HepG2 (cell line): ENCODE measurements at regions not wholly inside any gene's neighbourhood (a gene's known extent, or its start where the extent isn't known, plus 50 kb on each side); places are given as distances from the start of the nearest gene placed in this dataset.

ENCODE experiments used
- ATAC-seq: fragments of 200-7000 bp; cut with Tn5 transposase; 3 replicates; pipeline ENCODE4 v1.9.1; 2020; ENCODE audit warnings: mild to moderate bottlenecking, moderate library complexity
- BruUV-seq: library from RNA; stranded (reverse); fragments of 400-500 nt; replicated peaks from 2 replicates; lab custom pipeline; 2021; lab: Mats Ljungman, UMichigan
- CTCF ChIA-PET: fragments of 300-600 bp; formaldehyde crosslinking; extraction: SDS; loops from one replicate; lab custom pipeline; 2021; ENCODE audit warnings: low total read pairs, inconsistent platforms, low intra/inter-chr PET ratio; lab: Yijun Ruan, JAX
- POLR2A ChIA-PET: fragments of 350-600 bp; sonication (Branson Sonifier 250); formaldehyde crosslinking; loops from one replicate; lab custom pipeline; 2020; ENCODE audit warnings: antibody characterized with exemption, inconsistent platforms; lab: Yijun Ruan, JAX
- DNase-seq: peaks from one replicate; pipeline ENCODE4 v3.0.0-alpha.2; 2015; ENCODE audit warnings: low spot score
- FAIRE-seq: peaks from 3 replicates; lab custom pipeline; 2011; peaks lifted over from hg19 to GRCh38; lab: Jason Lieb, UNC
- H2AFZ ChIP-seq: one replicate; pipeline ENCODE4 v1.6.1; 2011; ENCODE audit warnings: low read length, inconsistent platforms
- H3K27ac ChIP-seq: fragments of 300-600 bp; 3 replicates; pipeline ENCODE4 v1.8.0; 2011; ENCODE audit warnings: mixed run types, mild to moderate bottlenecking, mixed read lengths, low read length, inconsistent platforms; ENCODE audit not compliant: insufficient read depth; ENCODE audit errors: extremely low read length
- H3K27me3 ChIP-seq, 2 experiments: fragments of 200-600 bp in 1 of 2; 2 replicates in 1 of 2; 3 replicates in 1 of 2; pipeline versions ENCODE4 v1.6.0 to v1.8.0; 2011; ENCODE audit warnings: low read length in 2 of 2, mild to moderate bottlenecking in 2 of 2, moderate library complexity in 2 of 2, inconsistent platforms in 1 of 2; ENCODE audit not compliant: insufficient read depth in 2 of 2, control insufficient read depth in 1 of 2
- H3K36me3 ChIP-seq, 2 experiments: fragments of 200-600 bp in 1 of 2; replicated peaks in 1 of 2; 2 replicates in 1 of 2; 3 replicates in 1 of 2; pipeline versions ENCODE4 v1.5.1 to v1.8.0; 2011; ENCODE audit warnings: low read length in 2 of 2, inconsistent platforms in 1 of 2; ENCODE audit not compliant: insufficient read depth in 2 of 2, control insufficient read depth in 1 of 2
- H3K4me1 ChIP-seq: 2 replicates; pipeline ENCODE4 v1.5.1; 2012; ENCODE audit warnings: low read length, inconsistent platforms; ENCODE audit not compliant: insufficient read depth
- H3K4me2 ChIP-seq: 2 replicates; pipeline ENCODE4 v1.6.0; 2011; ENCODE audit warnings: low read depth, low read length, inconsistent platforms
- H3K4me3 ChIP-seq, 3 experiments: fragments of 200-600 bp in 1 of 3; sonication (generic), shearing (Covaris generic) in 1 of 3; replicated peaks in 1 of 3; 2 replicates each; pipeline ENCODE4 v1.5.1; 2011 to 2016; ENCODE audit warnings: low read length in 3 of 3, inconsistent platforms in 2 of 3, low read depth in 2 of 3, mild to moderate bottlenecking in 2 of 3, control low read depth in 1 of 3, mixed read lengths in 1 of 3; ENCODE audit not compliant: insufficient read depth in 1 of 3
- H3K79me2 ChIP-seq: one replicate; pipeline ENCODE4 v1.6.1; 2011; ENCODE audit warnings: low read length, inconsistent platforms; ENCODE audit not compliant: insufficient read depth
- H3K9ac ChIP-seq: 2 replicates; pipeline ENCODE4 v1.6.0; 2011; ENCODE audit warnings: mild to moderate bottlenecking, low read depth, low read length, inconsistent platforms; ENCODE audit not compliant: insufficient read depth
- H3K9me3 ChIP-seq: 2 replicates; pipeline ENCODE4 v1.5.1; 2012; ENCODE audit warnings: mild to moderate bottlenecking, low read length
- H4K20me1 ChIP-seq: 2 replicates; pipeline ENCODE4 v1.6.0; 2011; ENCODE audit warnings: inconsistent platforms, mild to moderate bottlenecking, low read length, moderate library complexity; ENCODE audit not compliant: insufficient read depth
- CC2D1A ChIP-seq: sonication (generic); formaldehyde crosslinking; IDR thresholded peaks from 2 replicates; pipeline ENCODE4 v1.8.1; 2023; ENCODE audit warnings: mild to moderate bottlenecking, missing genetic modification reagents
- HNF4G ChIP-seq, 2 experiments: sonication (generic) in 1 of 2; formaldehyde crosslinking in 1 of 2; IDR thresholded peaks; 2 replicates each; pipeline versions ENCODE4 v1.4.0 to v1.6.1; 2011 to 2020; ENCODE audit warnings: borderline replicate concordance in 2 of 2, low read depth in 2 of 2, mild to moderate bottlenecking in 2 of 2, low read length in 1 of 2, missing genetic modification reagents in 1 of 2, moderate library complexity in 1 of 2
- HNRNPLL ChIP-seq: fragments of 200-400 bp; formaldehyde crosslinking; IDR thresholded peaks from 2 replicates; pipeline ENCODE4 v1.6.1; 2017; ENCODE audit warnings: mild to moderate bottlenecking, low read depth, low read length; ENCODE audit not compliant: poor library complexity, severe bottlenecking
- MAFF ChIP-seq: IDR thresholded peaks from 2 replicates; pipeline ENCODE4 v1.6.1; 2011; ENCODE audit warnings: low read depth, low read length, improper control_type of control experiment
- MAFK ChIP-seq, 2 experiments: IDR thresholded peaks in 1 of 2; conservative IDR thresholded peaks in 1 of 2; 2 replicates each; pipeline ENCODE4 v1.6.1; 2011; ENCODE audit warnings: improper control_type of control experiment in 2 of 2, low read length in 2 of 2
- MAX ChIP-seq: IDR thresholded peaks from 2 replicates; pipeline ENCODE4 v1.6.1; 2012; ENCODE audit warnings: inconsistent platforms
- UBTF ChIP-seq: sonication (generic); formaldehyde crosslinking; IDR thresholded peaks from 2 replicates; pipeline ENCODE4 v1.4.0; 2020; ENCODE audit warnings: mild to moderate bottlenecking, missing genetic modification reagents
- ZNF24 ChIP-seq: fragments of 450-650 bp; IDR thresholded peaks from 2 replicates; pipeline ENCODE4 v1.6.1; 2017; ENCODE audit warnings: antibody characterized with exemption, mild to moderate bottlenecking
- ZNF589 ChIP-seq: sonication (generic); formaldehyde crosslinking; conservative IDR thresholded peaks from 2 replicates; pipeline ENCODE4 v1.8.0; 2022; ENCODE audit warnings: mild to moderate bottlenecking, moderate library complexity, missing genetic modification reagents
- ZNF772 ChIP-seq: sonication (generic); formaldehyde crosslinking; IDR thresholded peaks from 2 replicates; pipeline ENCODE4 v1.5.0; 2020; ENCODE audit warnings: mild to moderate bottlenecking, missing genetic modification reagents
- ZNF83 ChIP-seq: sonication (generic); formaldehyde crosslinking; IDR thresholded peaks from 2 replicates; pipeline ENCODE4 v1.4.0; 2020; ENCODE audit warnings: missing genetic modification reagents, mild to moderate bottlenecking, borderline replicate concordance
- ZNF841 ChIP-seq: sonication (generic); formaldehyde crosslinking; IDR thresholded peaks from 2 replicates; pipeline ENCODE4 v1.8.1; 2023; ENCODE audit warnings: missing genetic modification reagents, borderline replicate concordance
- ZSCAN30 ChIP-seq: sonication (generic); formaldehyde crosslinking; IDR thresholded peaks from 2 replicates; pipeline ENCODE4 v1.5.0; 2020; ENCODE audit warnings: mild to moderate bottlenecking, missing genetic modification reagents
- WGBS: methylation state at CpG from one replicate; pipeline ENCODE4 v1.1.6; 2017; ENCODE audit warnings: low lambda C conversion rate; 5-methylcytosine and 5-hydroxymethylcytosine counted together
- in situ Hi-C: cut with HindIII; loops from 2 replicates; pipeline ENCODE4 v1.10.0; 2017; ENCODE audit warnings: low pct_unique_long_range_greater_than_20kb; ENCODE audit not compliant: extremely low pct_ligation_motif_present
- intact Hi-C: fragments of 100-400 bp; cut with micrococcal nuclease; formaldehyde crosslinking; loops from one replicate; pipeline ENCODE4 v1.10.0; 2022; ENCODE audit not compliant: unreplicated experiment
- TF ChIP-seq, protein P1 (sequence below): sonication (generic); formaldehyde crosslinking; IDR thresholded peaks from 2 replicates; pipeline ENCODE4 v1.4.0; 2020; ENCODE audit warnings: missing genetic modification reagents, borderline replicate concordance

DNA sequence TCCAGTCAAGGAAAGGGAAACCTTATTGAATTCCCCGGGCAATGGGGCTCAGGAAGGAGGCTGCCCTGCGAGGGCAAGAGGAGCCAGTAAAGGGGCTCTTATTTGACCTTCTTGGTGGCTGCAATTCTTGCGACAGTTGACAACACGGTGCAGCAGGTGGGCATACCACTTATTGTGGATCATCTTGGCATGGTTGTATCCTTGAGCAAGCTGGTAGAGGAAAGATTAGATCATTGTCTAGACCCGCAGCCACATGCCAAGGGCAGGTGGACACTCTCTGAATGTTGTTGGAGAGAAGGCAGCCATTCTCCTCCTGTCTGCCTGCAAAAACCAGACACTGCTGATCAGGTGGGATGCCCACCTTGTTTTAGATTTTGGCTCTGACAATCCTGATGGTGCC is 170.2 kb upstream of the CHST9 start (continued):
- no peak for TF ChIP-seq UBTF (CRISPR knock-in tag)
- TF ChIP-seq MAX = no peak
- no peak for TF ChIP-seq ZNF24
- TF ChIP-seq ZNF841 (CRISPR knock-in tag) = no peak
- TF ChIP-seq ZNF772 (CRISPR knock-in tag) = no peak

DNA sequence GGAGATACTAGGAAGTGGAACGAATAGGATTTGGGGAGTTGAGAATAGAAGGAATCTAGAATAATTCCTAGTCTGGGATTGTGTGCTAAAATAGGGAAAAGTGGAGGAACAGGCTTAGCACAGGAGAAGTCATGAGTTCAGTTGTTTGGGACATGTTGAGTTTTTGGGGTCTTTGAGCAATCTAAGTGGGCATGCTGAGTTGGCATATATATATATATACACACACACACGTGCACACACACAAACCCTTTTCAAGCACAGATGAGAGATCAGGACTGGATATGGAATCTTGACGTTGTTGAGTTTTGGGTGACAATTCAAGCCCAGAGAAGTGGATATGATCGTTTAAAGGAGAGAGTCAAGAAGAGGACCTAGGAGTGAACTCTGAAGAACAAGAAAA is 168.2 kb upstream of the CHST9 start:
- no peaks in the 10 kb centered on the region for H4K20me1 ChIP-seq
- no peak overlapping the region for H3K4me2 ChIP-seq
- DNase-seq (no peak), ATAC-seq (no peak), FAIRE-seq (no peak)
- no peak overlapping the region for H2AFZ ChIP-seq
- intact Hi-C loops = no loop called here
- ChIA-PET CTCF (no interaction called here), POLR2A (no interaction called here)
- no TSS peak for BruUV-seq
- no peaks in the 10 kb centered on the region for H3K9me3 ChIP-seq
- in situ Hi-C loops = no loop called here
- H3K79me2 ChIP-seq = no peaks in the 10 kb centered on the region
- WGBS = 3% methylated on average over 4 of the region's 4 CpGs
- no peaks in the 10 kb centered on the region for H3K4me1 ChIP-seq
- no peak overlapping the region for H3K9ac ChIP-seq
- H3K27me3 ChIP-seq = no peaks in the 10 kb centered on the region
- no peak overlapping the region for H3K27ac ChIP-seq
- no peaks in the 10 kb centered on the region for H3K36me3 ChIP-seq
- no peak overlapping the region for H3K4me3 ChIP-seq
- TF ChIP-seq ZSCAN30 (CRISPR knock-in tag) = no peak
- TF ChIP-seq ZNF83 = no peak
- TF ChIP-seq HNRNPLL = no peak
- TF ChIP-seq, protein P1, sequence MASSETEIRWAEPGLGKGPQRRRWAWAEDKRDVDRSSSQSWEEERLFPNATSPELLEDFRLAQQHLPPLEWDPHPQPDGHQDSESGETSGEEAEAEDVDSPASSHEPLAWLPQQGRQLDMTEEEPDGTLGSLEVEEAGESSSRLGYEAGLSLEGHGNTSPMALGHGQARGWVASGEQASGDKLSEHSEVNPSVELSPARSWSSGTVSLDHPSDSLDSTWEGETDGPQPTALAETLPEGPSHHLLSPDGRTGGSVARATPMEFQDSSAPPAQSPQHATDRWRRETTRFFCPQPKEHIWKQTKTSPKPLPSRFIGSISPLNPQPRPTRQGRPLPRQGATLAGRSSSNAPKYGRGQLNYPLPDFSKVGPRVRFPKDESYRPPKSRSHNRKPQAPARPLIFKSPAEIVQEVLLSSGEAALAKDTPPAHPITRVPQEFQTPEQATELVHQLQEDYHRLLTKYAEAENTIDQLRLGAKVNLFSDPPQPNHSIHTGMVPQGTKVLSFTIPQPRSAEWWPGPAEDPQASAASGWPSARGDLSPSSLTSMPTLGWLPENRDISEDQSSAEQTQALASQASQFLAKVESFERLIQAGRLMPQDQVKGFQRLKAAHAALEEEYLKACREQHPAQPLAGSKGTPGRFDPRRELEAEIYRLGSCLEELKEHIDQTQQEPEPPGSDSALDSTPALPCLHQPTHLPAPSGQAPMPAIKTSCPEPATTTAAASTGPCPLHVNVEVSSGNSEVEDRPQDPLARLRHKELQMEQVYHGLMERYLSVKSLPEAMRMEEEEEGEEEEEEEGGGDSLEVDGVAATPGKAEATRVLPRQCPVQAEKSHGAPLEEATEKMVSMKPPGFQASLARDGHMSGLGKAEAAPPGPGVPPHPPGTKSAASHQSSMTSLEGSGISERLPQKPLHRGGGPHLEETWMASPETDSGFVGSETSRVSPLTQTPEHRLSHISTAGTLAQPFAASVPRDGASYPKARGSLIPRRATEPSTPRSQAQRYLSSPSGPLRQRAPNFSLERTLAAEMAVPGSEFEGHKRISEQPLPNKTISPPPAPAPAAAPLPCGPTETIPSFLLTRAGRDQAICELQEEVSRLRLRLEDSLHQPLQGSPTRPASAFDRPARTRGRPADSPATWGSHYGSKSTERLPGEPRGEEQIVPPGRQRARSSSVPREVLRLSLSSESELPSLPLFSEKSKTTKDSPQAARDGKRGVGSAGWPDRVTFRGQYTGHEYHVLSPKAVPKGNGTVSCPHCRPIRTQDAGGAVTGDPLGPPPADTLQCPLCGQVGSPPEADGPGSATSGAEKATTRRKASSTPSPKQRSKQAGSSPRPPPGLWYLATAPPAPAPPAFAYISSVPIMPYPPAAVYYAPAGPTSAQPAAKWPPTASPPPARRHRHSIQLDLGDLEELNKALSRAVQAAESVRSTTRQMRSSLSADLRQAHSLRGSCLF (CRISPR knock-in tag) = no peak
- TF ChIP-seq HNF4G (IDR thresholded peaks at IDR 0.05; ENCODE audit: borderline replicate concordance, low read depth, low read length) = no peak
- TF ChIP-seq HNF4G (CRISPR knock-in tag; IDR thresholded peaks at IDR 0.05; ENCODE audit: borderline replicate concordance, low read depth) = no peak
- peak; percentile 51 to 62; a peak in 3 of 4 replicates for TF ChIP-seq MAFK (conservative IDR thresholded peaks at IDR 0.05 in 1 of 2, IDR thresholded peaks at IDR 0.05 in 1 of 2; ENCODE audit: low read length in 2 of 2)
- TF ChIP-seq MAFF = peak; percentile 28; the same call in 1 of the 2 replicates
- TF ChIP-seq CC2D1A (CRISPR knock-in tag) = no peak
- no peak for TF ChIP-seq ZNF589
